ENCODE measurements at regions not wholly inside any gene's neighbourhood (a gene's known extent, or its start where the extent isn't known, plus 50 kb on each side); places are given as distances from the start of the nearest gene placed in this dataset.

DNA sequence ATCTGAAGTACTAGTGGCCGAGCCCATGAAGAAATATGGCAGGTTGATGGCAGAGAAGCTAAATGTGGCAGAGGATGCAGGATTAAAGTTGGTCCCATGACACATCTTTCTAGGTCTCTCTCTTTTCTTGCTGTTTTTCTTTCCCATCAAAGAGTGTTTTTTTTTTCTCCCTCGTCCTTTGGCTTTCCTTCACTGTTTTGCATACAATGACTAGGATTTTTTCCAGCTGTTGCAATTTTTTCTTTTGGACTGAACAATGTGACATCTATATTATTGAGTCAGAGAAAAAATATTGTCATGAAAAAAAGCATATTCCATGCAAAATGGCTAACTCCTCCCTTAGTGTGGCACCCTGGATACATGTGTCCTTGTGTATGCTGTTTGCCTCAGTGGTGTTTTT is 939.5 kb upstream of the FANCL start:
- CTCF ChIA-PET, result no interaction called here
- in situ Hi-C loops (cut with HindIII; ENCODE audit: low pct_unique_long_range_greater_than_20kb, low sequenced_read_pairs) (no loop called here), intact Hi-C loops (cut with micrococcal nuclease; ENCODE audit: unreplicated experiment) (no loop called here)
- DNase-seq (ENCODE audit: low read depth, low spot score) (no peak), ATAC-seq (no peak)
- H3K4me1 ChIP-seq (ENCODE audit: control insufficient read depth, insufficient read depth, low read length), result no peaks in the 10 kb centered on the region
- H3K36me3 ChIP-seq (ENCODE audit: control insufficient read depth, insufficient read depth, low read length), result no peaks in the 10 kb centered on the region
- POLR2A ChIA-PET, result no interaction called here
- H3K27me3 ChIP-seq (ENCODE audit: control insufficient read depth, insufficient read depth, low read length), result no peaks in the 10 kb centered on the region
- BruUV-seq (replicated peaks), result no TSS peak
- no peak overlapping the region for H3K27ac ChIP-seq (ENCODE audit: low read length)
- TF ChIP-seq POLR2AphosphoS5 (IDR thresholded peaks at IDR 0.05; ENCODE audit: low read depth, low read length) (no peak), SIN3A (IDR thresholded peaks at IDR 0.05; ENCODE audit: borderline replicate concordance, insufficient read depth, low read depth, low read length) (no peak), TCF7L2 (IDR thresholded peaks at IDR 0.05; ENCODE audit: low read depth, low read length) (no peak)
- TF ChIP-seq, protein P1, sequence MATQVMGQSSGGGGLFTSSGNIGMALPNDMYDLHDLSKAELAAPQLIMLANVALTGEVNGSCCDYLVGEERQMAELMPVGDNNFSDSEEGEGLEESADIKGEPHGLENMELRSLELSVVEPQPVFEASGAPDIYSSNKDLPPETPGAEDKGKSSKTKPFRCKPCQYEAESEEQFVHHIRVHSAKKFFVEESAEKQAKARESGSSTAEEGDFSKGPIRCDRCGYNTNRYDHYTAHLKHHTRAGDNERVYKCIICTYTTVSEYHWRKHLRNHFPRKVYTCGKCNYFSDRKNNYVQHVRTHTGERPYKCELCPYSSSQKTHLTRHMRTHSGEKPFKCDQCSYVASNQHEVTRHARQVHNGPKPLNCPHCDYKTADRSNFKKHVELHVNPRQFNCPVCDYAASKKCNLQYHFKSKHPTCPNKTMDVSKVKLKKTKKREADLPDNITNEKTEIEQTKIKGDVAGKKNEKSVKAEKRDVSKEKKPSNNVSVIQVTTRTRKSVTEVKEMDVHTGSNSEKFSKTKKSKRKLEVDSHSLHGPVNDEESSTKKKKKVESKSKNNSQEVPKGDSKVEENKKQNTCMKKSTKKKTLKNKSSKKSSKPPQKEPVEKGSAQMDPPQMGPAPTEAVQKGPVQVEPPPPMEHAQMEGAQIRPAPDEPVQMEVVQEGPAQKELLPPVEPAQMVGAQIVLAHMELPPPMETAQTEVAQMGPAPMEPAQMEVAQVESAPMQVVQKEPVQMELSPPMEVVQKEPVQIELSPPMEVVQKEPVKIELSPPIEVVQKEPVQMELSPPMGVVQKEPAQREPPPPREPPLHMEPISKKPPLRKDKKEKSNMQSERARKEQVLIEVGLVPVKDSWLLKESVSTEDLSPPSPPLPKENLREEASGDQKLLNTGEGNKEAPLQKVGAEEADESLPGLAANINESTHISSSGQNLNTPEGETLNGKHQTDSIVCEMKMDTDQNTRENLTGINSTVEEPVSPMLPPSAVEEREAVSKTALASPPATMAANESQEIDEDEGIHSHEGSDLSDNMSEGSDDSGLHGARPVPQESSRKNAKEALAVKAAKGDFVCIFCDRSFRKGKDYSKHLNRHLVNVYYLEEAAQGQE (IDR thresholded peaks at IDR 0.05; ENCODE audit: insufficient read depth in 1 of 2, low read depth in 2 of 2, low read length in 1 of 2), result no peak
- TF ChIP-seq, protein P2, sequence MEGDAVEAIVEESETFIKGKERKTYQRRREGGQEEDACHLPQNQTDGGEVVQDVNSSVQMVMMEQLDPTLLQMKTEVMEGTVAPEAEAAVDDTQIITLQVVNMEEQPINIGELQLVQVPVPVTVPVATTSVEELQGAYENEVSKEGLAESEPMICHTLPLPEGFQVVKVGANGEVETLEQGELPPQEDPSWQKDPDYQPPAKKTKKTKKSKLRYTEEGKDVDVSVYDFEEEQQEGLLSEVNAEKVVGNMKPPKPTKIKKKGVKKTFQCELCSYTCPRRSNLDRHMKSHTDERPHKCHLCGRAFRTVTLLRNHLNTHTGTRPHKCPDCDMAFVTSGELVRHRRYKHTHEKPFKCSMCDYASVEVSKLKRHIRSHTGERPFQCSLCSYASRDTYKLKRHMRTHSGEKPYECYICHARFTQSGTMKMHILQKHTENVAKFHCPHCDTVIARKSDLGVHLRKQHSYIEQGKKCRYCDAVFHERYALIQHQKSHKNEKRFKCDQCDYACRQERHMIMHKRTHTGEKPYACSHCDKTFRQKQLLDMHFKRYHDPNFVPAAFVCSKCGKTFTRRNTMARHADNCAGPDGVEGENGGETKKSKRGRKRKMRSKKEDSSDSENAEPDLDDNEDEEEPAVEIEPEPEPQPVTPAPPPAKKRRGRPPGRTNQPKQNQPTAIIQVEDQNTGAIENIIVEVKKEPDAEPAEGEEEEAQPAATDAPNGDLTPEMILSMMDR (IDR thresholded peaks at IDR 0.05), result no peak
- no peaks in the 10 kb centered on the region for H3K9me3 ChIP-seq (ENCODE audit: control insufficient read depth, insufficient read depth, low read depth, low read length)
- no peak overlapping the region for H3K4me3 ChIP-seq (ENCODE audit: low read depth in 2 of 2, low read length in 2 of 2)

- TF ChIP-seq, protein P1 (IDR thresholded peaks at IDR 0.05; ENCODE audit: insufficient read depth in 1 of 2, low read depth in 2 of 2, low read length in 1 of 2), result no peak
- TF ChIP-seq SIN3A (IDR thresholded peaks at IDR 0.05; ENCODE audit: borderline replicate concordance, insufficient read depth, low read depth, low read length) (no peak), TCF7L2 (IDR thresholded peaks at IDR 0.05; ENCODE audit: low read depth, low read length) (no peak), POLR2AphosphoS5 (IDR thresholded peaks at IDR 0.05; ENCODE audit: low read depth, low read length) (no peak)
- TF ChIP-seq, protein P2 (IDR thresholded peaks at IDR 0.05), result no peak
- Histone ChIP-seq H3K4me1 (ENCODE audit: control insufficient read depth, insufficient read depth, low read length) (no peaks in the 10 kb centered on the region), H3K36me3 (ENCODE audit: control insufficient read depth, insufficient read depth, low read length) (no peaks in the 10 kb centered on the region), H3K27ac (ENCODE audit: low read length) (no peak overlapping the region), H3K27me3 (ENCODE audit: control insufficient read depth, insufficient read depth, low read length) (no peaks in the 10 kb centered on the region), H3K9me3 (ENCODE audit: control insufficient read depth, insufficient read depth, low read depth, low read length) (no peaks in the 10 kb centered on the region), H3K4me3 (ENCODE audit: low read depth in 2 of 2, low read length in 2 of 2) (no peak overlapping the region)
- in situ Hi-C loops (cut with HindIII; ENCODE audit: low pct_unique_long_range_greater_than_20kb, low sequenced_read_pairs) (no loop called here), intact Hi-C loops (cut with micrococcal nuclease; ENCODE audit: unreplicated experiment) (no loop called here)
- ChIA-PET CTCF (no interaction called here), POLR2A (no interaction called here)
- ATAC-seq (no peak), DNase-seq (ENCODE audit: low read depth, low spot score) (no peak)
- BruUV-seq (replicated peaks), result no TSS peak
These were observed 939.0 kb upstream of the FANCL start for GRCh38 chr2:59180111-59180510.
